ENCODE measurements at regions not wholly inside any gene's neighbourhood (a gene's known extent, or its start where the extent isn't known, plus 50 kb on each side); places are given as distances from the start of the nearest gene placed in this dataset.

DNA sequence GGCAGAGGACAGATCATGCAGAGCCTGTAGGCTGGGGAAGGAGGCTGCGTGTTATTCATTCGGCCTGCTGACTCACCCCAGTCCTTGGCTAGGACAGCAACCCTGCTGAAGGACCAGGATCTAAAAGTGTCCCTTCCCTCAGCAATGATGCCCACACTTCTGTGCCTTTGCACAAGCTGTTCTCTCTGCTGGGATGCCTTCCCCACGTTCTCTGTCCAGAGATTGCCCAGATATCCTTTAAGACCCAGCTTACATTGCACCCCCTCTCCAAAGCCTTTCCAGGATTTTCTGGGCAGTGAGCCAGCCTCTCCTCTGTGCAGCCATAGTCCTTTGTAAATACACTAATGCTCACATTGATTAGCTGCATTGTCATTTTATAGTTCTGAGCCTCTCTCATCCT lies 99.3 kb upstream of the CHD6 start:
- FAIRE-seq = no peak
- H4K5ac ChIP-seq (ENCODE audit: insufficient read length, low read depth, low read length) = no peak overlapping the region
- H3K56ac ChIP-seq (replicated peaks; ENCODE audit: insufficient read length, low read depth, low read length) = no peak overlapping the region
- peaks cover 1% of the 10 kb centered on the region; the same call in 1 of the 2 replicates for H3K23me2 ChIP-seq (ENCODE audit: low read depth, low read length)
- H3K14ac ChIP-seq (ENCODE audit: insufficient read length) = no peak overlapping the region
- no peak overlapping the region for H2BK5ac ChIP-seq (ENCODE audit: low read depth, low read length)
- no peak overlapping the region for H3K23ac ChIP-seq (ENCODE audit: insufficient read length)
- H3K4me1 ChIP-seq (replicated peaks in 1 of 4; ENCODE audit: control insufficient read depth in 3 of 4, insufficient read depth in 4 of 4, low read length in 3 of 4) = no peaks in the 10 kb centered on the region
- H3K79me1 ChIP-seq (ENCODE audit: low read depth, low read length) = no peaks in the 10 kb centered on the region
- H3K4ac ChIP-seq (replicated peaks; ENCODE audit: insufficient read length, low read depth, low read length) = no peak overlapping the region
- no peaks in the 10 kb centered on the region for H4K20me1 ChIP-seq (replicated peaks in 1 of 2; ENCODE audit: control insufficient read depth in 1 of 2, insufficient read depth in 2 of 2, low read length in 2 of 2)
- no peak overlapping the region for H2BK12ac ChIP-seq (ENCODE audit: low read depth, low read length)
- H3K36me3 ChIP-seq (ENCODE audit: control insufficient read depth in 2 of 4, insufficient read depth in 4 of 4, low read length in 3 of 4) = no peaks in the 10 kb centered on the region
- CTCF ChIA-PET (ENCODE audit: partially characterized antibody) = interaction anchor here (0.6 to 4.5 kb wide), 4 partner anchors 16 to 96 kb away, joined by 3 to 22 read pairs (median 8); no protein-coding TSS in a partner anchor
- no peaks in the 10 kb centered on the region for H3K9me3 ChIP-seq (ENCODE audit: insufficient read depth in 2 of 2, low read depth in 1 of 2, low read length in 1 of 2)
- no peak for DNase-seq (ENCODE audit: low read depth in 1 of 2, low spot score in 2 of 2)
- no peak overlapping the region for H2BK20ac ChIP-seq (ENCODE audit: low read length)
- no peak overlapping the region for H4K91ac ChIP-seq (replicated peaks; ENCODE audit: insufficient read length, low read length)
- no peak overlapping the region; the same call in 1 of the 2 replicates for H3K18ac ChIP-seq (ENCODE audit: extremely low read depth, low read length)
- no peak overlapping the region for H3K4me2 ChIP-seq (ENCODE audit: insufficient read depth in 1 of 2, low read depth in 2 of 2, low read length in 2 of 2)
- no peak overlapping the region for H2BK120ac ChIP-seq (replicated peaks; ENCODE audit: low read depth, low read length)
- no peak overlapping the region for H3K4me3 ChIP-seq (ENCODE audit: extremely low read depth in 1 of 4, insufficient read depth in 2 of 4, low read depth in 3 of 4, low read length in 4 of 4)
- WGBS, 2 experiments (ENCODE audit: extremely low coverage in 1 of 2, insufficient coverage in 1 of 2, insufficient read length in 1 of 2, insufficient replicate concordance in 2 of 2, low coverage in 1 of 2, low lambda C conversion rate in 2 of 2, missing lambda C conversion rate in 1 of 2) = 84% methylated on average over 3 of the region's 3 CpGs; no CpG with 5 or more reads in 1 of the 2 experiments
- no peaks in the 10 kb centered on the region for H3K27me3 ChIP-seq (replicated peaks in 1 of 4; ENCODE audit: control insufficient read depth in 3 of 4, extremely low read depth in 1 of 4, insufficient read depth in 3 of 4, low read length in 3 of 4)
- H3K9ac ChIP-seq (replicated peaks in 1 of 4; ENCODE audit: extremely low read depth in 1 of 4, low read depth in 3 of 4, low read length in 3 of 4) = no peak overlapping the region
- H2BK15ac ChIP-seq (ENCODE audit: low read length) = no peak overlapping the region
- POLR2A ChIA-PET (ENCODE audit: partially characterized antibody) = interaction anchor here (1.1 kb wide), 1 partner anchor 24 kb away, joined by 3 read pairs; no protein-coding TSS in a partner anchor
- no peak overlapping the region for H2AK5ac ChIP-seq (ENCODE audit: low read depth, low read length)
- H2AFZ ChIP-seq (ENCODE audit: low read length) = no peak overlapping the region
- no peak overlapping the region for H3K27ac ChIP-seq (ENCODE audit: low read depth, low read length)
- no peak overlapping the region; the same call in 1 of the 2 replicates for H4K8ac ChIP-seq (ENCODE audit: extremely low read depth, insufficient read depth, low read length)
- TF ChIP-seq, protein P1, sequence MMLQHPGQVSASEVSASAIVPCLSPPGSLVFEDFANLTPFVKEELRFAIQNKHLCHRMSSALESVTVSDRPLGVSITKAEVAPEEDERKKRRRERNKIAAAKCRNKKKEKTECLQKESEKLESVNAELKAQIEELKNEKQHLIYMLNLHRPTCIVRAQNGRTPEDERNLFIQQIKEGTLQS (IDR thresholded peaks at IDR 0.05; ENCODE audit: insufficient read depth, low read depth, low read length) = no peak
- TF ChIP-seq ASH2L (IDR thresholded peaks at IDR 0.05; ENCODE audit: low read length) (no peak), BRCA1 (IDR thresholded peaks at IDR 0.05; ENCODE audit: low read depth, low read length) (no peak), HDAC2 (IDR thresholded peaks at IDR 0.05; ENCODE audit: borderline replicate concordance in 1 of 2, low read depth in 2 of 2, low read length in 2 of 2) (no peak), POU5F1 (IDR thresholded peaks at IDR 0.05; ENCODE audit: low read depth, low read length) (no peak), BCL11A (IDR thresholded peaks at IDR 0.05; ENCODE audit: low read depth in 2 of 2, low read length in 2 of 2) (no peak), RFX5 (IDR thresholded peaks at IDR 0.05; ENCODE audit: borderline replicate concordance, low read depth, low read length) (no peak), CTBP2 (IDR thresholded peaks at IDR 0.05; ENCODE audit: borderline replicate concordance, insufficient read depth, insufficient read length, low read length) (no peak), TAF1 (IDR thresholded peaks at IDR 0.05; ENCODE audit: low read depth, low read length) (no peak), ZNF274 (IDR thresholded peaks at IDR 0.05; ENCODE audit: borderline replicate concordance, extremely low read depth, low read length) (no peak), SP1 (IDR thresholded peaks at IDR 0.05; ENCODE audit: low read depth, low read length) (no peak), HDAC6 (IDR thresholded peaks at IDR 0.05; ENCODE audit: low read depth, low read length) (no peak), CHD1 (IDR thresholded peaks at IDR 0.05; ENCODE audit: low read depth, low read length) (no peak)
- no peaks in the 10 kb centered on the region for H3K79me2 ChIP-seq (ENCODE audit: control insufficient read depth in 1 of 2, insufficient read depth in 2 of 2, low read length in 2 of 2)

Measured in H1 (cell line).